ENCODE measurements at regions not wholly inside any gene's neighbourhood (a gene's known extent, or its start where the extent isn't known, plus 50 kb on each side); places are given as distances from the start of the nearest gene placed in this dataset.

- no peak overlapping the region for H3K27ac ChIP-seq (ENCODE audit: low read depth, low read length)
- H3K4me1 ChIP-seq (ENCODE audit: control insufficient read depth in 1 of 2, insufficient read depth in 2 of 2, low read length in 2 of 2) = no peaks in the 10 kb centered on the region
- ChIA-PET POLR2A (no interaction called here), CTCF (no interaction called here), RAD21 (ENCODE audit: low non-redundant PET in 1 of 2, low total read pairs in 2 of 2, uncharacterized antibody in 2 of 2, unreplicated experiment in 2 of 2) (no interaction called here)
- BruUV-seq (replicated peaks) = no TSS peak
- H2AFZ ChIP-seq (ENCODE audit: low read depth, low read length, poor library complexity, severe bottlenecking) = no peak overlapping the region
- H3K36me3 ChIP-seq (ENCODE audit: control insufficient read depth in 1 of 2, insufficient read depth in 2 of 2, low read length in 2 of 2) = no peaks in the 10 kb centered on the region
- no peak for ATAC-seq
- H3K4me2 ChIP-seq (ENCODE audit: low read length) = no peak overlapping the region
- no peaks in the 10 kb centered on the region for H4K20me1 ChIP-seq (ENCODE audit: insufficient read depth)
- no peak overlapping the region for H3K9ac ChIP-seq (ENCODE audit: low read length)
- peaks cover 41% of the 10 kb centered on the region for H3K27me3 ChIP-seq (ENCODE audit: insufficient read depth, low read length)
- H3K4me3 ChIP-seq (replicated peaks in 1 of 2; ENCODE audit: low read depth in 1 of 2, low read length in 2 of 2) = no peak overlapping the region
- H3K9me3 ChIP-seq (ENCODE audit: control insufficient read depth in 1 of 2, insufficient read depth in 1 of 2, low read depth in 1 of 2, low read length in 2 of 2) = no peaks in the 10 kb centered on the region
- no peak for TF ChIP-seq CEBPB (IDR thresholded peaks at IDR 0.05; ENCODE audit: low read depth)
- no peak for TF ChIP-seq ZFX (IDR thresholded peaks at IDR 0.05)
- no peak for TF ChIP-seq SIN3A (IDR thresholded peaks at IDR 0.05; ENCODE audit: low read depth)
- TF ChIP-seq TCF7L2 (IDR thresholded peaks at IDR 0.05; ENCODE audit: borderline replicate concordance, extremely low read depth, insufficient read depth, insufficient read length) = no peak
- TF ChIP-seq JUND (IDR thresholded peaks at IDR 0.05) = no peak
- no peak for TF ChIP-seq ZNF274 (IDR thresholded peaks at IDR 0.05; ENCODE audit: low read depth, low read length)
- TF ChIP-seq ATF3 (IDR thresholded peaks at IDR 0.05) = no peak
- TF ChIP-seq MAX (IDR thresholded peaks at IDR 0.05) = no peak
- no peak for TF ChIP-seq RAD21 (IDR thresholded peaks at IDR 0.05; ENCODE audit: low read depth)
- no peak for DNase-seq (ENCODE audit: low read depth, low spot score)
- intact Hi-C loops (cut with micrococcal nuclease) = no loop called here
- H3K79me2 ChIP-seq (ENCODE audit: insufficient read depth, low read length) = no peaks in the 10 kb centered on the region
- H3K9me2 ChIP-seq (ENCODE audit: insufficient read depth) = no peaks in the 10 kb centered on the region
These were observed 490.7 kb downstream of the EIPR1 start for GRCh38 chr2:2886922-2887321.

GRCh38 chr2:2881499-2881898 is 496.1 kb downstream of the EIPR1 start:
- TF ChIP-seq CEBPB (IDR thresholded peaks at IDR 0.05; ENCODE audit: low read depth) = no peak
- TF ChIP-seq TCF7L2 (IDR thresholded peaks at IDR 0.05; ENCODE audit: borderline replicate concordance, extremely low read depth, insufficient read depth, insufficient read length) = no peak
- H3K9me3 ChIP-seq (ENCODE audit: control insufficient read depth in 1 of 2, insufficient read depth in 1 of 2, low read depth in 1 of 2, low read length in 2 of 2) = no peaks in the 10 kb centered on the region
- H3K4me2 ChIP-seq (ENCODE audit: low read length) = no peak overlapping the region
- no TSS peak for BruUV-seq (replicated peaks)
- H3K4me3 ChIP-seq (replicated peaks in 1 of 2; ENCODE audit: low read depth in 1 of 2, low read length in 2 of 2) = no peak overlapping the region
- no peaks in the 10 kb centered on the region for H3K4me1 ChIP-seq (ENCODE audit: control insufficient read depth in 1 of 2, insufficient read depth in 2 of 2, low read length in 2 of 2)
- ChIA-PET POLR2A (no interaction called here), RAD21 (ENCODE audit: low non-redundant PET in 1 of 2, low total read pairs in 2 of 2, uncharacterized antibody in 2 of 2, unreplicated experiment in 2 of 2) (no interaction called here), CTCF (no interaction called here)
- peaks cover 32% of the 10 kb centered on the region for H3K27me3 ChIP-seq (ENCODE audit: insufficient read depth, low read length)
- no peak overlapping the region for H3K27ac ChIP-seq (ENCODE audit: low read depth, low read length)
- no peak overlapping the region for H3K9ac ChIP-seq (ENCODE audit: low read length)
- no peak overlapping the region for H2AFZ ChIP-seq (ENCODE audit: low read depth, low read length, poor library complexity, severe bottlenecking)
- H3K36me3 ChIP-seq (ENCODE audit: control insufficient read depth in 1 of 2, insufficient read depth in 2 of 2, low read length in 2 of 2) = no peaks in the 10 kb centered on the region
- ATAC-seq = no peak
- no peak for DNase-seq (ENCODE audit: low read depth, low spot score)
- no peaks in the 10 kb centered on the region for H3K79me2 ChIP-seq (ENCODE audit: insufficient read depth, low read length)
- H3K9me2 ChIP-seq (ENCODE audit: insufficient read depth) = no peaks in the 10 kb centered on the region
- H4K20me1 ChIP-seq (ENCODE audit: insufficient read depth) = no peaks in the 10 kb centered on the region
- intact Hi-C loops (cut with micrococcal nuclease) = no loop called here

Measured in HCT116 (cell line).